Esophagus muscularis mucosa (tissue), 4 donors: ENCODE measurements at regions not wholly inside any gene's neighbourhood (a gene's known extent, or its start where the extent isn't known, plus 50 kb on each side); places are given as distances from the start of the nearest gene placed in this dataset.

Source experiments
- DNase-seq: peaks from one replicate; pipeline ENCODE4 v3.0.0-alpha.2; 2017; ENCODE audit errors: extremely low spot score
- H3K27ac ChIP-seq, 4 donors: fragments of 200-600 bp; sonication (generic); replicated peaks in 1 of 4; 1 replicate in 3 of 4; 2 replicates in 1 of 4; pipeline ENCODE4 v1.5.1; 2016 to 2019; ENCODE audit warnings: mild to moderate bottlenecking in 1 of 4
- H3K27me3 ChIP-seq, 4 donors: fragments of 200-600 bp; sonication (generic); one replicate each; pipeline versions ENCODE4 v1.5.1 to v1.6.0; 2016 to 2019
- H3K36me3 ChIP-seq, 4 donors: fragments of 200-600 bp; sonication (generic); one replicate each; pipeline ENCODE4 v1.5.1; 2016 to 2019
- H3K4me1 ChIP-seq, 4 donors: fragments of 200-600 bp; sonication (generic); one replicate each; pipeline ENCODE4 v1.5.1; 2016 to 2019
- H3K4me3 ChIP-seq, 4 donors: fragments of 200-600 bp; sonication (generic); 1 replicate in 2 of 4; 2 replicates in 2 of 4; pipeline ENCODE4 v1.5.1; 2016 to 2019; ENCODE audit warnings: mild to moderate bottlenecking in 4 of 4, moderate library complexity in 1 of 4
- H3K9me3 ChIP-seq, 4 donors: fragments of 200-600 bp; sonication (generic); 1 replicate in 3 of 4; 2 replicates in 1 of 4; pipeline ENCODE4 v1.5.1; 2016 to 2019
- CTCF ChIP-seq, 3 experiments: fragments of 200-600 bp in 2 of 3; fragments of 450-650 bp in 1 of 3; sonication (generic) in 2 of 3; IDR thresholded peaks; one replicate each; pipeline ENCODE4 v1.5.1; 2017 to 2019; ENCODE audit warnings: antibody characterized with exemption in 3 of 3, mild to moderate bottlenecking in 2 of 3, moderate library complexity in 1 of 3
- EP300 ChIP-seq: sonication (generic); formaldehyde crosslinking; IDR thresholded peaks from one replicate; pipeline ENCODE4 v1.6.1; 2017; ENCODE audit warnings: antibody characterized with exemption
- POLR2A ChIP-seq: fragments of 450-650 bp; IDR thresholded peaks from one replicate; pipeline ENCODE4 v1.6.1; 2017; ENCODE audit warnings: antibody characterized with exemption, moderate library complexity, mild to moderate bottlenecking, low read depth
- POLR2AphosphoS5 ChIP-seq, 2 donors: sonication (generic); formaldehyde crosslinking; IDR thresholded peaks; one replicate each; pipeline ENCODE4 v1.6.1; 2017; ENCODE audit warnings: antibody characterized with exemption in 2 of 2
- WGBS: methylation state at CpG from one replicate; pipeline ENCODE4 v1.1.5; 2018; 5-methylcytosine and 5-hydroxymethylcytosine counted together
- intact Hi-C: fragments of 100-400 bp; cut with DNase I; formaldehyde crosslinking; loops from one replicate; pipeline ENCODE4 v1.15.1; 2023

- H3K36me3 ChIP-seq, result no peaks in the 10 kb centered on the region
- TF ChIP-seq POLR2AphosphoS5 (IDR thresholded peaks at IDR 0.05), result no peak
- no peak for TF ChIP-seq POLR2A
- no peak for TF ChIP-seq EP300
- TF ChIP-seq CTCF (IDR thresholded peaks at IDR 0.05), result no peak
- H3K4me3 ChIP-seq, result no peak overlapping the region
- WGBS, result 71% methylated on average over 7 of the region's 7 CpGs
- no peak for DNase-seq
- H3K27ac ChIP-seq, result no peak overlapping the region
- H3K4me1 ChIP-seq, result no peaks in the 10 kb centered on the region
- intact Hi-C loops, result no loop called here
- no peaks in the 10 kb centered on the region for H3K27me3 ChIP-seq
- no peaks in the 10 kb centered on the region for H3K9me3 ChIP-seq
Observed at GRCh38 chr4:18935659-18936345, 914.2 kb upstream of the LCORL start.

GRCh38 chr4:18934197-18934596 is 912.6 kb upstream of the LCORL start:
- no peaks in the 10 kb centered on the region for H3K36me3 ChIP-seq
- no peaks in the 10 kb centered on the region for H3K9me3 ChIP-seq
- no peaks in the 10 kb centered on the region for H3K27me3 ChIP-seq
- H3K27ac ChIP-seq, result no peak overlapping the region
- no peak overlapping the region for H3K4me3 ChIP-seq
- no peak for DNase-seq
- WGBS, result 57% methylated on average over 4 of the region's 4 CpGs
- intact Hi-C loops, result no loop called here
- H3K4me1 ChIP-seq, result no peaks in the 10 kb centered on the region
- TF ChIP-seq POLR2A, result no peak

- no peak overlapping the region for H3K27ac ChIP-seq
- intact Hi-C loops, result no loop called here
- H3K4me3 ChIP-seq, result no peak overlapping the region
- no peaks in the 10 kb centered on the region for H3K27me3 ChIP-seq
- no peaks in the 10 kb centered on the region for H3K36me3 ChIP-seq
- no peaks in the 10 kb centered on the region for H3K4me1 ChIP-seq
- TF ChIP-seq POLR2A (no peak), CTCF (IDR thresholded peaks at IDR 0.05) (no peak), EP300 (no peak), POLR2AphosphoS5 (IDR thresholded peaks at IDR 0.05) (no peak)
- DNase-seq, result no peak
- H3K9me3 ChIP-seq, result no peaks in the 10 kb centered on the region
- WGBS, result 96% methylated on average over 1 of the region's 1 CpG
Observed at GRCh38 chr4:18932730-18933339, 911.3 kb upstream of the LCORL start.

GRCh38 chr4:18931643-18932377 is 910.3 kb upstream of the LCORL start:
- DNase-seq, result no peak
- TF ChIP-seq CTCF (IDR thresholded peaks at IDR 0.05), result no peak
- TF ChIP-seq EP300, result no peak
- no peak for TF ChIP-seq POLR2AphosphoS5 (IDR thresholded peaks at IDR 0.05)
- TF ChIP-seq POLR2A, result no peak
- Histone ChIP-seq H3K4me3 (no peak overlapping the region), H3K36me3 (no peaks in the 10 kb centered on the region), H3K9me3 (no peaks in the 10 kb centered on the region), H3K4me1 (no peaks in the 10 kb centered on the region), H3K27me3 (no peaks in the 10 kb centered on the region), H3K27ac (no peak overlapping the region)
- WGBS, result 95% methylated on average over 1 of the region's 1 CpG
- intact Hi-C loops, result no loop called here

- no peak for TF ChIP-seq CTCF (IDR thresholded peaks at IDR 0.05)
- no peak for TF ChIP-seq EP300
- no peak for TF ChIP-seq POLR2A
- TF ChIP-seq POLR2AphosphoS5 (IDR thresholded peaks at IDR 0.05), result no peak
- no peak overlapping the region for H3K27ac ChIP-seq
- H3K4me1 ChIP-seq, result no peaks in the 10 kb centered on the region
- no peaks in the 10 kb centered on the region for H3K36me3 ChIP-seq
- WGBS, result 85% methylated on average over 6 of the region's 6 CpGs
- no peak for DNase-seq
- intact Hi-C loops, result no loop called here
- no peaks in the 10 kb centered on the region for H3K27me3 ChIP-seq
- H3K4me3 ChIP-seq, result no peak overlapping the region
- no peaks in the 10 kb centered on the region for H3K9me3 ChIP-seq
Observed at GRCh38 chr4:18930487-18930886, 908.9 kb upstream of the LCORL start.
